GM12874 (cell line): ENCODE measurements at regions not wholly inside any gene's neighbourhood (a gene's known extent, or its start where the extent isn't known, plus 50 kb on each side); places are given as distances from the start of the nearest gene placed in this dataset.

Experiments
- CTCF ChIP-seq: IDR thresholded peaks from 2 replicates; pipeline ENCODE4 v1.5.1; 2011; ENCODE audit warnings: low read depth, mild to moderate bottlenecking, control low read depth, low read length, moderate library complexity; ENCODE audit not compliant: insufficient read depth

GRCh38 chr2:21379140-21379539 lies 255.4 kb downstream of the TDRD15 start:
- no peak for TF ChIP-seq CTCF

GRCh38 chr2:21381421-21381820 lies 257.7 kb downstream of the TDRD15 start:
- no peak for TF ChIP-seq CTCF

- no peak for TF ChIP-seq CTCF
These were observed 259.1 kb downstream of the TDRD15 start for GRCh38 chr2:21382701-21383520.

GRCh38 chr2:21386666-21387065 lies 262.9 kb downstream of the TDRD15 start:
- no peak for TF ChIP-seq CTCF

GRCh38 chr2:21392649-21393048 lies 268.9 kb downstream of the TDRD15 start:
- no peak for TF ChIP-seq CTCF

- TF ChIP-seq CTCF: no peak
These were observed 269.4 kb downstream of the TDRD15 start for GRCh38 chr2:21393173-21393572.

- peak; percentile 51 for TF ChIP-seq CTCF
These were observed 271.6 kb downstream of the TDRD15 start for GRCh38 chr2:21395366-21395765.
